Esophagus muscularis mucosa (tissue), 3 donors: ENCODE measurements at regions not wholly inside any gene's neighbourhood (a gene's known extent, or its start where the extent isn't known, plus 50 kb on each side); places are given as distances from the start of the nearest gene placed in this dataset.

ENCODE experiments used
- CTCF ChIP-seq, 3 experiments: fragments of 200-600 bp in 2 of 3; fragments of 450-650 bp in 1 of 3; sonication (generic) in 2 of 3; IDR thresholded peaks; one replicate each; pipeline ENCODE4 v1.5.1; 2017 to 2019; ENCODE audit warnings: antibody characterized with exemption in 3 of 3, mild to moderate bottlenecking in 2 of 3, moderate library complexity in 1 of 3
- POLR2A ChIP-seq: fragments of 450-650 bp; IDR thresholded peaks from one replicate; pipeline ENCODE4 v1.6.1; 2017; ENCODE audit warnings: antibody characterized with exemption, moderate library complexity, mild to moderate bottlenecking, low read depth

- TF ChIP-seq POLR2A (no peak), CTCF (IDR thresholded peaks at IDR 0.05) (no peak)
These were observed 85.4 kb upstream of the MYLIP start for GRCh38 chr6:16043171-16044135.
